Heart right ventricle (tissue), 16 donors: ENCODE measurements at regions not wholly inside any gene's neighbourhood (a gene's known extent, or its start where the extent isn't known, plus 50 kb on each side); places are given as distances from the start of the nearest gene placed in this dataset.
"Not testable (repeated sequence)": the region's sequence is repeated elsewhere in the genome, so short reads cannot be mapped to it uniquely, and the experiment has no call there.

Experiments used
- ATAC-seq, 8 donors: fragments of 200-7000 bp; cut with Tn5 transposase; one replicate each; pipeline ENCODE4 v1.9.1; 2020; ENCODE audit warnings: mild to moderate bottlenecking in 8 of 8, moderate library complexity in 8 of 8, moderate number of reproducible peaks in 1 of 8
- DNase-seq, 2 donors: peaks; one replicate each; pipeline ENCODE4 v3.0.0-alpha.2; 2020
- H3K27ac ChIP-seq, 10 donors: fragments of 200-600 bp; sonication (generic) in 2 of 10; one replicate each; pipeline versions ENCODE4 v1.5.0 to v1.8.0; 2020 to 2022; ENCODE audit warnings: mild to moderate bottlenecking in 3 of 10
- H3K27me3 ChIP-seq, 7 donors: fragments of 200-600 bp; one replicate each; pipeline ENCODE4 v1.8.0; 2021 to 2022; ENCODE audit warnings: mild to moderate bottlenecking in 2 of 7
- H3K36me3 ChIP-seq, 9 donors: fragments of 200-600 bp; sonication (generic) in 1 of 9; one replicate each; pipeline versions ENCODE4 v1.5.0 to v1.8.0; 2020 to 2022; ENCODE audit warnings: mild to moderate bottlenecking in 2 of 9
- H3K4me1 ChIP-seq, 9 donors: fragments of 200-600 bp; sonication (generic) in 1 of 9; one replicate each; pipeline versions ENCODE4 v1.5.0 to v1.8.0; 2020 to 2022; ENCODE audit warnings: mild to moderate bottlenecking in 4 of 9
- H3K4me3 ChIP-seq, 10 donors: fragments of 200-600 bp; sonication (generic) in 2 of 10; one replicate each; pipeline versions ENCODE4 v1.5.0 to v1.8.0; 2020 to 2022; ENCODE audit warnings: mild to moderate bottlenecking in 7 of 10, moderate library complexity in 2 of 10
- H3K9me3 ChIP-seq, 11 donors: fragments of 200-600 bp in 10 of 11; sonication (generic) in 2 of 11; one replicate each; pipeline versions ENCODE4 v1.5.0 to v1.8.0; 2013 to 2022; ENCODE audit warnings: mild to moderate bottlenecking in 2 of 11, control low read depth in 1 of 11, moderate library complexity in 1 of 11
- WGBS, 2 donors: extraction: QIAGEN DNeasy Blood & Tissue Kit; methylation state at CpG; one replicate each; pipeline ENCODE4 v1.1.7; 2013; ENCODE audit warnings: inconsistent platforms in 1 of 2; 5-methylcytosine and 5-hydroxymethylcytosine counted together
- intact Hi-C, 10 donors: fragments of 100-400 bp; cut with DNase I; formaldehyde crosslinking; loops; one replicate each; pipeline versions ENCODE4 v1.11.1 to v1.14.2; 2022
- TF ChIP-seq, protein P1 (sequence below), 9 donors: fragments of 200-600 bp; sonication (generic) in 2 of 9; IDR thresholded peaks; one replicate each; pipeline versions ENCODE4 v1.5.0 to v1.8.0; 2021 to 2022; ENCODE audit warnings: antibody characterized with exemption in 9 of 9, mild to moderate bottlenecking in 5 of 9, moderate library complexity in 1 of 9
- donor health status: Arrhythmogenic right ventricular cardiomyopathy.
- donor health status: ischemic (EF 13 %, LVEDD 7.1; RV severe dilation, severe dysfunction).
- donor health status: healthy with polysubstance abuse.
- donor health status: DM: no; HTN: yes; CAD: no.
- donor health status: DM: no; HTN: no; CAD: no.
- donor health status: ischemic (EF 25% LVEDD 6.9; RV normal size, moderate dysfunction).
- donor health status: ischemic (EF 25% LVEDD 5.7; RV mildly dilated, moderate dysfunction).
- donor health status: healthy.
- donor health status: DM: yes; HTN: yes; CAD: no.
- donor health status: Ischemic cardiomyopathy.
- donor health status: ischemic (EF 35%, LVEDD 5.7; RV mildly dilated, moderate dysfunction).
- donor health status: nonischemic (EF 11% LVEDD 7.7; RV severe dilation, severe dysfunction).
- donor health status: DM: yes; HTN: yes; CAD: no.
- donor health status: PGD.
- donor health status: ischemic (EF 29% LVEDD 5.4; RV normal size, mild dysfunction).
- donor health status: nonischemic (EF 23%, LVEDD 6.1; RV moderate dilation, normal function).

DNA sequence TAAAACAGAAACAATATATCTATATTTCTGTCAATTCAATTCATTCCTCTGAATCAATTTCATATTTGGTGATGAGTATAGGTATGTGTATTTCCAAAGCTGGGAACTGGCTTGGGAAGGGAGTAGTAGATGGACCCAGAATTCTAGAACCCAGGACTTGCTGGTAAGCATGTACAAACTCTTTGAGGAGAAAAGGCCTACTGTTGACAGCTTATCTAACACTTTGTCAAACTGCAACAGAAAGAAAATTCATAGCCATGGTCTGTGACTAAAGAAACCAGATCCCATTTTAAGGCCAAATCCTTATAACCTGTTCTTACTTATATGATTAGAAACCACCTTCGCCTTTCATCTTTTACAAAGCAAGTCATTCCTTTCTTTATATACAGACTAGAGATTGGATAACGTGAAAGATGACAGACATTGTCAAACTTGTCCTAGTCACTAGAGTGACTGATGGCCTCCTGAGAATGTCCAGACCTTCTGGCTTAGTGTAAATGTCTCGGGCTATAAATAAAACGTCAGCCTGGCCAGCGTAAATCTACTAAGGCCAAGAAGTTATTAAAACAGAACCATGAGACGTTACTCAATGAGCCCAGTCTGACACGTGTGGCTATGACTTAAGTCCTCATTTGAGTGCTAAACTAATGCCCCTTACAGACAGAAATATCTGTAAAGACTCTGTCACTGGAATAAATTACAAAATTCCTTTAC lies 152.3 kb downstream of the ALDH8A1 start:
- 26 to 50% methylated on average over 7 of the region's 7 CpGs for WGBS, 2 donors
- peak in 1 of 2 donors; percentile 39 for DNase-seq
- H3K27ac ChIP-seq = peak overlapping the region in 6 of 10 donors; percentile 46 to 71 (median 58)
- TF ChIP-seq, protein P1, sequence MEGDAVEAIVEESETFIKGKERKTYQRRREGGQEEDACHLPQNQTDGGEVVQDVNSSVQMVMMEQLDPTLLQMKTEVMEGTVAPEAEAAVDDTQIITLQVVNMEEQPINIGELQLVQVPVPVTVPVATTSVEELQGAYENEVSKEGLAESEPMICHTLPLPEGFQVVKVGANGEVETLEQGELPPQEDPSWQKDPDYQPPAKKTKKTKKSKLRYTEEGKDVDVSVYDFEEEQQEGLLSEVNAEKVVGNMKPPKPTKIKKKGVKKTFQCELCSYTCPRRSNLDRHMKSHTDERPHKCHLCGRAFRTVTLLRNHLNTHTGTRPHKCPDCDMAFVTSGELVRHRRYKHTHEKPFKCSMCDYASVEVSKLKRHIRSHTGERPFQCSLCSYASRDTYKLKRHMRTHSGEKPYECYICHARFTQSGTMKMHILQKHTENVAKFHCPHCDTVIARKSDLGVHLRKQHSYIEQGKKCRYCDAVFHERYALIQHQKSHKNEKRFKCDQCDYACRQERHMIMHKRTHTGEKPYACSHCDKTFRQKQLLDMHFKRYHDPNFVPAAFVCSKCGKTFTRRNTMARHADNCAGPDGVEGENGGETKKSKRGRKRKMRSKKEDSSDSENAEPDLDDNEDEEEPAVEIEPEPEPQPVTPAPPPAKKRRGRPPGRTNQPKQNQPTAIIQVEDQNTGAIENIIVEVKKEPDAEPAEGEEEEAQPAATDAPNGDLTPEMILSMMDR (IDR thresholded peaks at IDR 0.05) = no peak
- ATAC-seq = peak; percentile 58 to 99 (median 94)
- no peaks in the 10 kb centered on the region for H3K27me3 ChIP-seq
- peaks cover 0 to 18% (median 3%) of the 10 kb centered on the region in 11 donors for H3K9me3 ChIP-seq
- no peaks in the 10 kb centered on the region for H3K36me3 ChIP-seq
- H3K4me1 ChIP-seq = peaks cover 0 to 21% (median 0%) of the 10 kb centered on the region in 9 donors
- intact Hi-C loops = loop anchor here in 1 of 10 donors (5.0 kb wide), 1 partner anchor 105 kb away; no protein-coding TSS in a partner anchor
- H3K4me3 ChIP-seq = no peak overlapping the region

DNA sequence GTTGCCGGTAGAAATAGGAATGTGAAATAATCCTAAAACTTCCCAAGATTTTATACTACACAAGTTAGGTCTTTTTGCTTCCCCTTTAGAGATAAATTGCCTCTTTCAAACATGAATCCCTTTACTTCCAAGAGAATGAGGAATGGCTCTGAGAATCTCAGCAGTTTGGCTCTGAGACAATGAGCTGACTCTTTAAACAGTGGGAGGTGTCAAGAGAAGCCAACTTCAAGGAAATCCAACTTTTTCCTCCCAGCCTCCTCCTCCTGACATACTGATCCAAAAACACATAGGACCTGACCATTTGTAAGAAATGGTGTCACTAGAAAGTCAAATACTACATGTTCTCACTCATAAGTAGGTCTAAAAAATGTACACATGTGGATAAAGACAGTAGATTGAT lies 154.2 kb downstream of the ALDH8A1 start:
- Histone ChIP-seq H3K4me3 (no peak overlapping the region), H3K36me3 (no peaks in the 10 kb centered on the region), H3K9me3 (peaks cover 0 to 37% (median 21%) of the 10 kb centered on the region in 11 donors), H3K27me3 (no peaks in the 10 kb centered on the region), H3K27ac (peak overlapping the region in 1 of 10 donors; percentile 43), H3K4me1 (peaks cover 0 to 21% (median 0%) of the 10 kb centered on the region in 9 donors)
- WGBS, 2 donors = 47 to 55% methylated on average over 1 of the region's 1 CpG
- intact Hi-C loops = loop anchor here in 1 of 10 donors (5.0 kb wide), 1 partner anchor 103 kb away; no protein-coding TSS in a partner anchor
- DNase-seq (peak in 1 of 2 donors; percentile 6), ATAC-seq (no peak)
- TF ChIP-seq, protein P1 (IDR thresholded peaks at IDR 0.05) = no peak

DNA sequence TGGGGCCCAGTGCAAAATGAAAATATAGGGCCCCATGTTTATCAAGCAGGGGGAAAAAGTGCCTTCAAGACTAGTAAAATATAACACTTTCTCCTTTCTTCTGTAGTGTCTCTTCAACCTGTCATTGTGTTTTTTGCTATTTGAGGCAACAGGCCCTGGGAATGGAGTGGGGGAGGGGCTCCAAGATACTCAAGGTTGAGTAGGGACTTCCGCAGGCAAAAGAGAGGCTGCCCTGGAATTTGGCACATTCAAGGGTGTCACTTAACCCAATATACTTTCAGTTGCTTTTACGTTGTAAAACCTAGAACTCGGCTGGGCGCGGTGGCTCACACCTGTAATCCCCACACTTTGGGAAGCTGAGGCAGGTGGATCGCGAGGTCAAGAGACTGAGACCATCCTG lies 154.9 kb downstream of the ALDH8A1 start:
- Histone ChIP-seq H3K4me3 (no peak overlapping the region), H3K9me3 (peaks cover 0 to 44% (median 28%) of the 10 kb centered on the region in 11 donors), H3K36me3 (no peaks in the 10 kb centered on the region), H3K27me3 (no peaks in the 10 kb centered on the region), H3K4me1 (peaks cover 0 to 21% (median 0%) of the 10 kb centered on the region in 9 donors), H3K27ac (no peak overlapping the region)
- 92 to 93% methylated on average over 7 of the region's 7 CpGs for WGBS, 2 donors
- DNase-seq = no peak
- intact Hi-C loops = loop anchor here in 1 of 10 donors (5.0 kb wide), 1 partner anchor 103 kb away; no protein-coding TSS in a partner anchor
- TF ChIP-seq, protein P1 (IDR thresholded peaks at IDR 0.05) = no peak
- ATAC-seq = no peak

DNA sequence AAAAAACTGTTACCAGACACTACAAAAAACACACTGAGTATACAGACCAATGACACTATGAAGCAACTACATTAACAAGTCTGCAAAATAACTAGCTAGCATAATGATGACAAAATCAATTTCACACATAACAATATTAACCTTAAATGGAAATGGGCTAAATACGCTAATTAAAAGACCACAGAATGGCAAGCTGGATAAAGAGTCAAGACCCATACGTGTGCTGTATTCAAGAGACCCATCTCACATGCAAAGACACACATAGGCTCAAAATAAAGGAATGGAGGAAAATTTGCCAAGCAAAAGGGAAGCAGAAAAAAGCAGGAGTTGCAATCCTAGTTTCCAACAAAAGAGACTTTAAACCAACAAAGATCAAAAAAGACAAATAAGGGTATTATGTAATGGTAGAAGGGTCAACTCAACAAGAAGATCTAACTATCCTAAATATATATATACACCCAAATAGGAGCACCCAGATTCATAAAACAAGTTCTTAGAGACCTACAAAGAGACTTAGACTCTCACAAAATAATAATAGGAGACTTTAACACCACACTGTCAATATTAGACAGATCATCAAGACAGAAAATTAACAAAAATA lies 158.6 kb downstream of the ALDH8A1 start:
- H3K4me3 ChIP-seq, H3K36me3 ChIP-seq, DNase-seq, intact Hi-C loops, H3K27me3 ChIP-seq, H3K27ac ChIP-seq, ATAC-seq: not testable (repeated sequence)
- 94 to 96% methylated on average over 2 of the region's 2 CpGs for WGBS, 2 donors
- peaks cover 0 to 46% (median 29%) of the 10 kb centered on the region in 11 donors for H3K9me3 ChIP-seq
- H3K4me1 ChIP-seq = peaks cover 0 to 11% (median 0%) of the 10 kb centered on the region in 9 donors
